CD14-positive monocyte (primary cell): ENCODE measurements at regions not wholly inside any gene's neighbourhood (a gene's known extent, or its start where the extent isn't known, plus 50 kb on each side); places are given as distances from the start of the nearest gene placed in this dataset.

ENCODE experiments used
- DNase-seq, 3 donors: peaks; one replicate each; pipeline ENCODE4 v3.0.0-alpha.2; 2011 to 2022
- H2AFZ ChIP-seq: 2 replicates; pipeline ENCODE4 v1.6.0; 2012; ENCODE audit warnings: mild to moderate bottlenecking, low read depth, low read length, inconsistent platforms; ENCODE audit not compliant: insufficient read depth, poor library complexity, severe bottlenecking
- H3K27ac ChIP-seq, 2 donors: 1 replicate in 1 of 2; 2 replicates in 1 of 2; pipeline ENCODE4 v1.5.1; 2012 to 2013; ENCODE audit warnings: low read length in 2 of 2, control low read depth in 1 of 2, inconsistent platforms in 1 of 2, low read depth in 1 of 2, mild to moderate bottlenecking in 1 of 2
- H3K27me3 ChIP-seq, 2 donors: one replicate each; pipeline versions ENCODE4 v1.6.0 to v1.6.1; 2011 to 2013; ENCODE audit warnings: low read length in 2 of 2; ENCODE audit not compliant: control insufficient read depth in 2 of 2, insufficient read depth in 2 of 2
- H3K36me3 ChIP-seq, 2 donors: replicated peaks in 1 of 2; 1 replicate in 1 of 2; 2 replicates in 1 of 2; pipeline versions ENCODE4 v1.5.1 to v1.6.1; 2012 to 2013; ENCODE audit warnings: low read length in 2 of 2, control low read depth in 1 of 2, inconsistent platforms in 1 of 2, mild to moderate bottlenecking in 1 of 2; ENCODE audit not compliant: insufficient read depth in 2 of 2, control insufficient read depth in 1 of 2
- H3K4me1 ChIP-seq, 2 donors: 1 replicate in 1 of 2; 2 replicates in 1 of 2; pipeline versions ENCODE4 v1.5.1 to v1.6.1; 2012 to 2013; ENCODE audit warnings: low read length in 2 of 2, control low read depth in 1 of 2, inconsistent platforms in 1 of 2, mild to moderate bottlenecking in 1 of 2, moderate library complexity in 1 of 2; ENCODE audit not compliant: insufficient read depth in 2 of 2, control insufficient read depth in 1 of 2
- H3K4me2 ChIP-seq: replicated peaks from 2 replicates; pipeline ENCODE3; 2012; ENCODE audit warnings: low read length, moderate library complexity, mild to moderate bottlenecking; ENCODE audit not compliant: poor library complexity, severe bottlenecking; ENCODE audit errors: extremely low read depth
- H3K4me3 ChIP-seq, 3 experiments: fragments of 200-600 bp in 1 of 3; sonication (generic) in 1 of 3; replicated peaks in 1 of 3; 1 replicate in 2 of 3; 2 replicates in 1 of 3; pipeline ENCODE4 v1.5.1; 2011 to 2013; ENCODE audit warnings: low read length in 3 of 3, mild to moderate bottlenecking in 3 of 3, control low read depth in 2 of 3, low read depth in 2 of 3, inconsistent platforms in 1 of 3, moderate library complexity in 1 of 3
- H3K79me2 ChIP-seq: 2 replicates; pipeline ENCODE4 v1.6.0; 2012; ENCODE audit warnings: mild to moderate bottlenecking, control low read depth, inconsistent platforms, low read length, moderate library complexity; ENCODE audit not compliant: insufficient read depth
- H3K9ac ChIP-seq: 2 replicates; pipeline ENCODE4 v1.6.0; 2017; ENCODE audit warnings: low read length, mild to moderate bottlenecking; ENCODE audit not compliant: insufficient read depth, poor library complexity, severe bottlenecking
- H3K9me3 ChIP-seq, 2 donors: replicated peaks in 1 of 2; 1 replicate in 1 of 2; 2 replicates in 1 of 2; pipeline versions ENCODE4 v1.5.1 to v1.6.1; 2012 to 2013; ENCODE audit warnings: low read length in 2 of 2, control low read depth in 1 of 2; ENCODE audit not compliant: control insufficient read depth in 1 of 2, insufficient read depth in 1 of 2
- H4K20me1 ChIP-seq: 2 replicates; pipeline ENCODE4 v1.6.0; 2012; ENCODE audit warnings: mild to moderate bottlenecking, low read length, control low read depth, moderate library complexity; ENCODE audit not compliant: insufficient read depth
- H3K27ac Mint-ChIP-seq, 7 donors: one replicate each; pipeline ENCODE4 v1.8.0; 2020; ENCODE audit warnings: mild to moderate bottlenecking in 7 of 7, mixed read lengths in 7 of 7, moderate library complexity in 6 of 7, inconsistent platforms in 2 of 7
- H3K27me3 Mint-ChIP-seq, 3 donors: one replicate each; pipeline ENCODE4 v1.8.0; 2021 to 2022; ENCODE audit warnings: low read depth in 3 of 3, mild to moderate bottlenecking in 3 of 3, mixed read lengths in 3 of 3, moderate library complexity in 3 of 3, inconsistent platforms in 1 of 3
- H3K36me3 Mint-ChIP-seq, 2 donors: one replicate each; pipeline ENCODE4 v1.8.0; 2020; ENCODE audit warnings: mixed read lengths in 2 of 2, inconsistent platforms in 1 of 2, mild to moderate bottlenecking in 1 of 2
- H3K4me1 Mint-ChIP-seq: one replicate; pipeline ENCODE4 v1.8.0; 2020; ENCODE audit warnings: mild to moderate bottlenecking, mixed read lengths
- H3K4me3 Mint-ChIP-seq, 2 donors: one replicate each; pipeline ENCODE4 v1.8.0; 2020; ENCODE audit warnings: mild to moderate bottlenecking in 2 of 2, mixed read lengths in 2 of 2, moderate library complexity in 1 of 2
- H3K9me3 Mint-ChIP-seq, 7 donors: one replicate each; pipeline ENCODE4 v1.8.0; 2020 to 2022; ENCODE audit warnings: mixed read lengths in 7 of 7, mild to moderate bottlenecking in 6 of 7, moderate library complexity in 6 of 7, inconsistent platforms in 2 of 7
- CTCF ChIP-seq: fragments of 200-600 bp; IDR thresholded peaks from one replicate; pipeline ENCODE4 v1.8.0; 2022; ENCODE audit warnings: antibody characterized with exemption, mild to moderate bottlenecking
- WGBS: methylation state at CpG from one replicate; pipeline ENCODE4 v1.1.5; 2013; ENCODE audit warnings: missing lambda C conversion rate; ENCODE audit not compliant: insufficient coverage; 5-methylcytosine and 5-hydroxymethylcytosine counted together
- intact Hi-C, 2 donors: fragments of 100-400 bp; cut with micrococcal nuclease; formaldehyde crosslinking; loops; one replicate each; pipeline versions ENCODE4 v1.15.0 to v1.15.1; 2023

GRCh38 chr2:204492417-204492816 lies 52.9 kb upstream of the PARD3B start:
- no peaks in the 10 kb centered on the region for H3K79me2 ChIP-seq
- Mint-ChIP-seq H3K27me3 (peaks cover 0 to 2% (median 2%) of the 10 kb centered on the region in 3 donors), H3K36me3 (no peaks in the 10 kb centered on the region), H3K9me3 (peaks cover 0 to 4% (median 3%) of the 10 kb centered on the region in 7 donors), H3K4me3 (no peak overlapping the region), H3K27ac (no peak overlapping the region), H3K4me1 (no peaks in the 10 kb centered on the region)
- no peaks in the 10 kb centered on the region for H3K27me3 ChIP-seq
- H3K4me2 ChIP-seq = no peak overlapping the region
- TF ChIP-seq CTCF = no peak
- H2AFZ ChIP-seq = no peak overlapping the region
- H3K4me3 ChIP-seq = no peak overlapping the region
- H3K27ac ChIP-seq = no peak overlapping the region
- no peak for DNase-seq
- WGBS = no CpG with 5 or more reads among the region's 2 CpGs
- no peaks in the 10 kb centered on the region for H3K9me3 ChIP-seq
- H3K36me3 ChIP-seq = no peaks in the 10 kb centered on the region
- H3K9ac ChIP-seq = no peak overlapping the region
- no peaks in the 10 kb centered on the region for H3K4me1 ChIP-seq
- intact Hi-C loops = no loop called here
- H4K20me1 ChIP-seq = no peaks in the 10 kb centered on the region

- no peak overlapping the region for H3K4me3 ChIP-seq
- 100% methylated on average over 2 of the region's 3 CpGs for WGBS
- TF ChIP-seq CTCF = no peak
- H2AFZ ChIP-seq = no peak overlapping the region
- H3K27ac ChIP-seq = no peak overlapping the region
- H3K9me3 ChIP-seq = no peaks in the 10 kb centered on the region
- H3K27ac Mint-ChIP-seq = no peak overlapping the region
- no peak overlapping the region for H3K4me3 Mint-ChIP-seq
- DNase-seq = no peak
- no peaks in the 10 kb centered on the region for H3K36me3 ChIP-seq
- H4K20me1 ChIP-seq = no peaks in the 10 kb centered on the region
- no peak overlapping the region for H3K4me2 ChIP-seq
- H3K36me3 Mint-ChIP-seq = no peaks in the 10 kb centered on the region
- no peaks in the 10 kb centered on the region for H3K27me3 ChIP-seq
- no peak overlapping the region for H3K9ac ChIP-seq
- peaks cover 0 to 2% (median 2%) of the 10 kb centered on the region in 3 donors for H3K27me3 Mint-ChIP-seq
- H3K4me1 ChIP-seq = no peaks in the 10 kb centered on the region
- intact Hi-C loops = no loop called here
- H3K9me3 Mint-ChIP-seq = peaks cover 0 to 4% (median 3%) of the 10 kb centered on the region in 7 donors
- no peaks in the 10 kb centered on the region for H3K79me2 ChIP-seq
- no peaks in the 10 kb centered on the region for H3K4me1 Mint-ChIP-seq
These were observed 50.6 kb upstream of the PARD3B start for GRCh38 chr2:204494681-204495080.
